ENCODE measurements at regions not wholly inside any gene's neighbourhood (a gene's known extent, or its start where the extent isn't known, plus 50 kb on each side); places are given as distances from the start of the nearest gene placed in this dataset.

- no peak overlapping the region for H3K9ac ChIP-seq (ENCODE audit: insufficient read depth, low read depth, low read length)
- no peak overlapping the region for H3K4me3 ChIP-seq (replicated peaks in 1 of 3; ENCODE audit: insufficient read depth in 1 of 3, low read depth in 2 of 3, low read length in 3 of 3)
- no TSS peak for BruUV-seq (replicated peaks)
- FAIRE-seq (no peak), DNase-seq (ENCODE audit: low spot score) (no peak), ATAC-seq (no peak)
- H3K79me2 ChIP-seq (ENCODE audit: insufficient read depth, low read length), result no peaks in the 10 kb centered on the region
- in situ Hi-C loops (cut with HindIII; ENCODE audit: extremely low pct_ligation_motif_present, low pct_unique_long_range_greater_than_20kb) (loop anchor here (5.0 kb wide), 1 partner anchor 45 kb away; no protein-coding TSS in a partner anchor), intact Hi-C loops (cut with micrococcal nuclease; ENCODE audit: unreplicated experiment) (no loop called here)
- H4K20me1 ChIP-seq (ENCODE audit: insufficient read depth, low read length), result no peaks in the 10 kb centered on the region
- CTCF ChIA-PET (ENCODE audit: low intra/inter-chr PET ratio, low total read pairs), result no interaction called here
- H3K36me3 ChIP-seq (replicated peaks in 1 of 2; ENCODE audit: control insufficient read depth in 1 of 2, insufficient read depth in 2 of 2, low read length in 2 of 2), result no peaks in the 10 kb centered on the region
- no peak overlapping the region for H3K27ac ChIP-seq (ENCODE audit: extremely low read length, insufficient read depth, low read length)
- peaks cover 12% of the 10 kb centered on the region; the same call in 1 of the 2 replicates for H3K9me3 ChIP-seq (ENCODE audit: low read length)
- 0% methylated on average over 1 of the region's 3 CpGs for WGBS (ENCODE audit: low lambda C conversion rate)
- no peak overlapping the region for H3K4me2 ChIP-seq (ENCODE audit: low read depth, low read length)
- no peaks in the 10 kb centered on the region for H3K4me1 ChIP-seq (ENCODE audit: insufficient read depth, low read length)
- no peak overlapping the region for H2AFZ ChIP-seq (ENCODE audit: low read length)
- H3K27me3 ChIP-seq (ENCODE audit: control insufficient read depth in 1 of 2, insufficient read depth in 2 of 2, low read length in 2 of 2), result no peaks in the 10 kb centered on the region
- POLR2A ChIA-PET, result no interaction called here
- TF ChIP-seq MXI1 (IDR thresholded peaks at IDR 0.05; ENCODE audit: borderline replicate concordance, low read depth, low read length), result no peak
- no peak for TF ChIP-seq PRDM15 (CRISPR knock-in tag; IDR thresholded peaks at IDR 0.05)
- no peak for TF ChIP-seq ZBTB42 (CRISPR knock-in tag; IDR thresholded peaks at IDR 0.05)
- no peak for TF ChIP-seq ZNF121 (CRISPR knock-in tag; IDR thresholded peaks at IDR 0.05)
- TF ChIP-seq HNRNPH1 (optimal IDR thresholded peaks at IDR 0.05; ENCODE audit: low read depth, low read length), result no peak
- no peak for TF ChIP-seq CENPBD1 (CRISPR knock-in tag; IDR thresholded peaks at IDR 0.05; ENCODE audit: borderline replicate concordance, low read depth)
- TF ChIP-seq UBTF (CRISPR knock-in tag; IDR thresholded peaks at IDR 0.05), result no peak
- no peak for TF ChIP-seq ZNF678 (CRISPR knock-in tag; IDR thresholded peaks at IDR 0.05)
- TF ChIP-seq ZBTB3 (CRISPR knock-in tag; IDR thresholded peaks at IDR 0.05; ENCODE audit: borderline replicate concordance, low read depth), result no peak
- TF ChIP-seq ZNF775 (CRISPR knock-in tag; IDR thresholded peaks at IDR 0.05; ENCODE audit: borderline replicate concordance), result no peak
- TF ChIP-seq ZFY (CRISPR knock-in tag; IDR thresholded peaks at IDR 0.05), result no peak
- no peak for TF ChIP-seq ZBTB26 (CRISPR knock-in tag; IDR thresholded peaks at IDR 0.05; ENCODE audit: borderline replicate concordance)
- no peak for TF ChIP-seq ZNF431 (CRISPR knock-in tag; IDR thresholded peaks at IDR 0.05; ENCODE audit: borderline replicate concordance, low read depth)
- TF ChIP-seq ZNF577 (CRISPR knock-in tag; IDR thresholded peaks at IDR 0.05; ENCODE audit: borderline replicate concordance, low read depth), result no peak
- no peak for TF ChIP-seq SMAD1 (CRISPR knock-in tag; IDR thresholded peaks at IDR 0.05; ENCODE audit: borderline replicate concordance, low read depth)
- TF ChIP-seq PHB2 (IDR thresholded peaks at IDR 0.05; ENCODE audit: partially characterized antibody), result no peak
Observed at GRCh38 chr10:56487746-56488145, 126.7 kb upstream of the ZWINT start.

All from HepG2 (cell line).